Right ventricle myocardium inferior (tissue), 1 donor: ENCODE measurements at regions not wholly inside any gene's neighbourhood (a gene's known extent, or its start where the extent isn't known, plus 50 kb on each side); places are given as distances from the start of the nearest gene placed in this dataset.
"Not testable (repeated sequence)": the region's sequence is repeated elsewhere in the genome, so short reads cannot be mapped to it uniquely, and the experiment has no call there.

Source experiments
- ATAC-seq: fragments of 200-7000 bp; cut with Tn5 transposase; one replicate; pipeline ENCODE4 v1.9.1; 2020; ENCODE audit warnings: mild to moderate bottlenecking, moderate library complexity
- DNase-seq: peaks from one replicate; pipeline ENCODE4 v3.0.0; 2021; ENCODE audit errors: missing footprints
- intact Hi-C: fragments of 100-400 bp; cut with DNase I; formaldehyde crosslinking; loops from one replicate; pipeline ENCODE4 v1.11.0; 2022
- donor health status: DM: no; HTN: yes; CAD: no; lungs with severe emphysema.

GRCh38 chr10:47711428-47711827, 52.0 kb downstream of the SYT15B start:
- ATAC-seq, intact Hi-C loops, DNase-seq: not testable (repeated sequence)

DNA sequence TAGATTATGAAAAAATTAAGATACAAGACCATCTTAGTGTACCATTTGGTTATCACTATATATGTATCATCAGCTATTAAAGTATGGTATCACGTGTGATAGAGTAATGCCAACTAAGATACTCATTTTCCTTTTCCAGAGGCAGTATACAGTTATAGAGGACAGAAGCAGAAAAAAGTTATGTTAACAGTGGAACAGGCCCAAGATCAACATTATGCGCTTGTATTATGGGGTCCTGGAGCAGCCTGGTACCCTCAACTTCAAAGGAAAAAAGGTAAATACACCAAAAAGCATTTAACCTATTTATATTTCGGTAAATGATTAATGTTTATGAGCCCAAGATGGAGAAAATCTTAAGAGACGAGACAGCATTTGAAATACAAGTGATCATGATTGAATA, 52.9 kb downstream of the SYT15B start:
- ATAC-seq, intact Hi-C loops, DNase-seq: not testable (repeated sequence)

- peak; percentile 78 for DNase-seq
- ATAC-seq: peak; percentile 100
- intact Hi-C loops: not testable (repeated sequence)
Measured at GRCh38 chr10:47705698-47706414, 57.5 kb downstream of the SYT15B start.

DNA sequence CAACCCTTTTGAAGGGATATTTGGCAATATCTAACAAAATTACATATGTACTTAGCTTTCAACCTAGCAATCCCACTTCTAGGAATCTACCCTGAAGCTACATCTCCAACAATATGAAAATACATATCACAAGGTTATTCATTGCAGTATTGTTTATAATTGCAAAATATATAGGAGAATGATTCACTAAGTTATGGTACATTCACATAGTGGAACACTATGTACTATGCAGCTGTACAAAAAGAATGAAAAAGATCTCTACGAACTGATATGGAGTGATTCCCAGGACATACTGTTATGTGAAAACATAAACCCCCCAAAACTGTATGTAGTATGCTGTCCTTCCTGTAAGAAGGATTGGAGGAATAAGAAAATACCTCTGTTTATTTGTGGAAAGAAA, 62.1 kb downstream of the SYT15B start:
- ATAC-seq, intact Hi-C loops, DNase-seq: not testable (repeated sequence)

GRCh38 chr10:47699854-47700253, 63.5 kb downstream of the SYT15B start:
- intact Hi-C loops, ATAC-seq, DNase-seq: not testable (repeated sequence)

- DNase-seq, ATAC-seq, intact Hi-C loops: not testable (repeated sequence)
Measured at GRCh38 chr10:47696170-47696569, 67.2 kb downstream of the SYT15B start.

DNA sequence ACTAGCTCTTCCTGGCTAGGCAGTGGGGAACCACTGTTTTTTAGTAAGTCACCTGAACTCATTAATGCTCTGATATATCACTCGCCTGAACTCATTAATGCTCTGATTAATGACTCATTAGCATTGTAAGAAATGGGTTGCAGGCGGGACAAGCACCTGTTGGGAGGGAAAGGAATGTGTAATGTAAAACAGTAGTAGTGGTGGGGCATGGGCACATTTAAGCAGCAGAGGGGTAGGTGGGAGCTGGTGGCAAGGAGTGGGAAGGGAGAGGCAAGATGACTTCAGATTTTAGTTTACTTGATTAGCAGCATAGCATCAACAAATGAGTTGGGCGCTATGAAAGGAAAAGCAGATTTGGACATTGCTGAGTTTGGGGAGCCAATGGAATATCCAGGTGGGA, 68.2 kb downstream of the SYT15B start:
- intact Hi-C loops, ATAC-seq, DNase-seq: not testable (repeated sequence)

GRCh38 chr10:47690304-47690703, 73.1 kb downstream of the SYT15B start:
- ATAC-seq, DNase-seq, intact Hi-C loops: not testable (repeated sequence)

DNA sequence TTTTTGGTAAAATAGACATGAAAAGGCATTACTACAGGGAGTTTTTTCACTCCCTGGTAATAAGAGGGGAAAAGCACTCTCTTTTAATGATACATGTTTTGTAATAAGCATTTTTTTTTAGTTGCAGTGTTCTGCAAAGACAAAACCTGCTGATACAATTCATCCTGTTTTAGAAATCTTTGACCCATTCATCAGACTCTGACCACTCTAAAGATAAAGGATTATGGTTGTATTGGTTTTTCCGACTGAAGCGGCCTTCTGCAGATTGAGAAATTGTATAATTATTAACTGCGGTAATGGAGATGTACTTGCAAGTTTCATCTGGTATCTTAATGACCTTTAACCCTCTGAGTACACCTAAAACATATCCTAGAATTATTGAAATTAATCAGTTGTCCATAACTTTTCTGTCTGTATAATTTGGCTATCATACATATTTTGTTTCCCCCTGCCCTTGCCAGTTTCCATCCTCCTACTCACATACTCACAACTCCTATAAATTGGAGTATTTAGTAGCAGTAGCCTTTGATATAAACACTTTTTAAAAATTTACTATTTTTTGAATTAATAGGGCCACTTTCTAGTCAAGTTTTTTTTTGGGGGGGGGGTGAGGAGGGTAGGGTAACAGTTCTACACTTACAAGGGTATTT, 79.4 kb downstream of the SYT15B start:
- DNase-seq, ATAC-seq, intact Hi-C loops: not testable (repeated sequence)

GRCh38 chr10:47681638-47681990, 81.8 kb downstream of the SYT15B start:
- DNase-seq, ATAC-seq, intact Hi-C loops: not testable (repeated sequence)

DNA sequence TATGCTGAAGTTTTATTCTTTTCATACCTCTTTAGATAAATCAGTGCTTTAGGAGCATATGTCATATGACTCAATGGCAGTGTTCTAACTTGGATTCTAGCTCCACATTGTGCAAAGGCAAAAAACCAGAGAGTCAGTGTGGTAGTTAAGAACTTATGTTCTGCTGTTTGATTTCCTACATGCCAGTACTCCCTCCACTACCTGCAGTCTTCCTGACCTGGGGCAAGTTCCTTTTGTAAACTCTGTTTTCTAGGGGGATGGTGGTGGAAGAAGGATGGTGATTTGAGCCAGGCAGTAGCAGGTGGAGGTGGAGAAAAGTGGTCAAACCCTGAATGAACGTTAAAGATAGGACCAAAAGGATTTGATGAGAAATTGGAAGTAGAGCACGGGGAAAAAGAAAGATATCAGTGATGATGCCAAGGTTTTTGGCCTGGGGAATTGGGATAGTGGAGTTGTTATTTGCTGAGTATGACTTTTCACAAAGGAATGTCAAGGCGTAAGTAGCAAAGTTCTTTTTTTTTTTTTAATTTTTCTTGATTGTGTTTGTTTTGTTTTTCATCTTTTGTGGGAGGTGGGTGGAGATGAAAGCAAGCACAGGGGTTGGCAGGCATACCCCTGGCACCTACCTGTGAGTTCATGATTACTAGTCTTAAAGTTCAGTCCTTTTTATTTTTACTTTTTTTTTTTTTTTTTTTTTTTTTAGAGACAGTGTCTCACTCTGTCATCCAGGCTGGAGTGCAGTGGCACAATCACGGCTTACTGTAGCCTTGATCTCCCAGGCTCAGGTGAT, 82.3 kb downstream of the SYT15B start:
- intact Hi-C loops, ATAC-seq, DNase-seq: not testable (repeated sequence)

DNA sequence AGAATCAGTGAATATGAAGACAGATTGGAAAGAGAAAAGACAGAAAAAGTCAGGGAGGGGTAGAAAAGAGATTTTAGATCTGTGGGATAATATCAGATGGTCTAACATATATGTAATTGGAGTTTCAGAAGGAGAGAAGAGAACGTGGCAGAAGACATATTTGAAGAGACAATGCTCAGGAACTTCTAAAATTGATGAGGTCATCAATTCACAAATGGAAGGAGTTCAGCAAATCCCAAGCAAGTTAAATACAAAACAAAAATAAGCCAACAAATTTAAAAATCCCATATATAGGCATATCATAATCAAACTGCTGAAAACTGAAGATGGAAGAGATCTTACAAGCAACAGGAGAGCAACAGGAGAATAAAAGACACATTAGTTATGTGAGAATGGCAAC, 87.3 kb downstream of the SYT15B start:
- ATAC-seq, intact Hi-C loops, DNase-seq: not testable (repeated sequence)

GRCh38 chr10:47675577-47675976, 87.8 kb downstream of the SYT15B start:
- intact Hi-C loops, DNase-seq, ATAC-seq: not testable (repeated sequence)

DNA sequence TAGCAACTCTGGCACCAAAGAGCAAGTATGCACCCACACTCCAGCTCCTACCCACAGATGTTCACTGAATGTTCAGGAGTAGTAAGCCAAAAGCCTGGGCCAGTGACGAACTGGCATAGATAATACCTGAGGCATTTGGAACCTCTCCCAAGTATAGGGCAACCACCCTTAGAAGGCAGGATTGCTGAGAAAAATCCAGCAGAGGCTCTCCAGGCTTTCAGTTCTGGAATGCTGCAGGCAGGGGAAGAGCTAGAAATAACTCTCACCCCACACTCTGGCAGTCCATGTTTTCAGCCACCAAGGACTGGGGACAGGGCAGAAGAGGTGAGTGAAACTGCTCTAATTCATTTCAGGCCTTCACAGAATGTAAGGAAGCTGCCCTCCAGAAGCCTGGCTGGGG, 90.3 kb downstream of the SYT15B start:
- DNase-seq, intact Hi-C loops: not testable (repeated sequence)
- ATAC-seq: peak; percentile 81

DNA sequence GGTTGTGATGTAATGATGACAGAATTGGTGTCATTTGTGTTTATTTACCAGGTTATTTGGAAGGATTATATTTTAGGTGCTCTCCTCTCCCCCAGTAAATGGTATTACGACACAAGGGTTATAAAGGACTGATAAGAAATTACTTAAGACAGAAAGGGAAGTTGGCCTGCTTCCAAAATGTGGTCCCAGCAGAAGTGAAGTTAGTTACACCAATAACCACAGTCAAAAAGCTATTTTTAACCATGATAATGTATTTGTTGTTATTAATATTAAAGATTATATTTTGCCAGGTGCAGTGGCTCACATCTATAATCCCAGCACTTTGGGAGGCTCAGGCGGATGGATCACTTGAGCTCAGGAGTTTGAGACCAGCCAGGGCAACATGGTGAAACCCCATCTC, 92.5 kb downstream of the SYT15B start:
- ATAC-seq, DNase-seq, intact Hi-C loops: not testable (repeated sequence)

DNA sequence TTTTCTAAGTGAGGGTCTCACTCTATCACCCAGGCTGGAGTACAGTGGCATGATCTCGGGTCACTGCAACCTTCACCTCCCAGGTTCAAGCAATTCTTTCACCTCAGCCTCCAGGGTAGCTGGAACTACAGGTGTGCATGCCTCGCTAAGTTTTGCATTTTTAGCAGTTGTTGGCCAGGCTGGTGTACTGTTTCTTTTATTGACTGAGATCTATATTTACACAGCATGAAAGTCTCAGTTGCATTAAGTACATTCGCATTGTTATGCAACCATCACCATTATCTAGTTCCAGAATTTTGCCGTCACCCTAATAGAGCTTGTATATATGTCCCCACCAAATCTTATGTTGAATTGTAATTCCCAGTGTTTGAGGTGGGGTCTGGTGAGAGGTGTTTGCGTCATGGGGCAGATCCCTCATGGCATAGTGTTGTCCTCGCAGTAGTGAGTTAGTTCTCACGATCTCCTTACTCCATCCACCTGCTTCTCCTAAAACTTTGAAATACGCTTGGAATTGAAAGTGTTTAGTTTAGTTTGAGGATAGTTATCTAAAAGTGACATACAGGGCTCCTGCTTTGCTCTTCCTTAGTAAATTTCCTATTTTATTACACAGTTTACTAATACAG, 101.3 kb downstream of the SYT15B start:
- ATAC-seq, intact Hi-C loops, DNase-seq: not testable (repeated sequence)

- DNase-seq, ATAC-seq, intact Hi-C loops: not testable (repeated sequence)
Measured at GRCh38 chr10:47656732-47657131, 106.7 kb downstream of the SYT15B start.

DNA sequence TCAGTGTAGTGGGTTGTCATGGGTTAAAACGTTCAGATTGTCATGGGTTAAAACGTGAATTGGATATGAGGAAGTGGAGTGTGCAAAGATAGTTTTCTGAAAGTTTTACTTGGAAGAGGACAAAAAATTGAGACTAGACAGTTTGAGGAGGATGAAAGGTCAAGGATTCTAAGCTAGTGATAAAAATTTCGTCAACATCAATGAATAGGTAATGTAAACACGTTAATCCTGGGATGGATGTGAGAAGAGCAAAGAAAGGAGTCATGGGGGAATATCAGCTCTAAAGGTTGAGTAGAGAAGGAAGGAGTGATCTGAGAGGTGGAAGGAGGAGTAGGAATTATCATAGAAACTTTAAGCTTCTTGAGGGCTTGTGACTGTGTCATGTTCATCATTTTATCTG, 109.2 kb downstream of the SYT15B start:
- intact Hi-C loops, ATAC-seq, DNase-seq: not testable (repeated sequence)

- DNase-seq, ATAC-seq, intact Hi-C loops: not testable (repeated sequence)
Measured at GRCh38 chr10:47648594-47648993, 114.8 kb downstream of the SYT15B start.
